HG03571 (cell line): ENCODE measurements at regions not wholly inside any gene's neighbourhood (a gene's known extent, or its start where the extent isn't known, plus 50 kb on each side); places are given as distances from the start of the nearest gene placed in this dataset.

Experiments used
- ATAC-seq: cut with Tn5 transposase; IDR thresholded peaks from one replicate; pipeline ENCODE4 v1.9.1; 2021; ENCODE audit not compliant: unreplicated experiment

DNA sequence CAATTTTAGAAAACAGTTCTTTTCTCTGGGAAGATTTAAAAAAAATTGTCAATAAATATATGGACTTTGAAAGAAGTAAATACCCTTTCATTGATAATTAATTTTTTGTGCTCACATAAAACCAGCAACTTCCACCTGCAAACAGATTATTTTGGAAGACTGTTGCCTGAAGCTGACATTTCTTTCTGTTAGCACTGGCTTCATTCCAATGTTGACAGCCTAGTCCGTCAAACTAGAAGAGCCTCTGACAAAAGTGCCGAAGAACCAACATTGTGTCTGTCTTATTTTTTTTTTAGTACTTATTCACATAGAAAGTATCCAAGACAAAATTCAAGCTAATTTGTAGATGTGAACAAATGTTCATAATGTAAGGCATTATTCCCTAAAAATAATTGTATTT is 108.6 kb upstream of the TMEM161B start:
- ATAC-seq = no peak

DNA sequence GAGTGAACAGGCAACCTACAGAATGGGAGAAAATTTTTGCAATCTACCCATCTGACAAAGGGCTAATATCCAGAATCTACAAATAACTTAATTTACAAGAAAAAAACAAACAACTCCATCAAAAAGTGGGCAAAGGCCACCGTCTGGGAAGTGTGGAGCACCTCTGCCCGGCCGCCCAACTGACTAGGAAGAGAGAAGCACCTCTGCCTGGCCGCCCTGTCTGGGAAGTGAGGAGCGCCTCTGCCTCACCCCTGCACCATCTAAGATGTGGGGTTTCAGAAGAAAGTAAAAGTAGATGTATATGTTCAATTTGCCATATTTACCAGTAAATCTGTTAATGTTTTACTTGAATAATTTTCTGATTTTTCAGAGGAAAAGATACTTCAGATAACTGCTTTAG is 108.1 kb upstream of the TMEM161B start:
- ATAC-seq = no peak

DNA sequence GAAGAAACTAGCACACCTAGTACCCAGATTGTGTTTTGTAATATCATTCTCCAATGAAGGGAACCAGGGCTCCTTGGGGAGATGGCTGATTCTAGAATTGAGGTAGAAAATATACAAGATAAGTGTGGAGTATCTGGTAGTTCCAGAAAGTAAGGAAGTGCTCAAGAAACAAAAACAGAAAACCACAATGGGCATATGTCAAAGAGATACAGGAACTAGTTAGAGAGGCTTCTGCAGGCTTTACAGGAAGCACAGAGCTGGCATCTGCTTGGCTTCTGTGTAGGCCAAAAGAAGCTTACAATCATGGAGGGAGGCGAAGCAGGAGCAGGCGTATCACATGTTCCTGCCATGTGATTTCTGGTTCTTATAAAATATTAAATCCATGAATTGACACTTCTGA is 105.7 kb upstream of the TMEM161B start:
- ATAC-seq = no peak

DNA sequence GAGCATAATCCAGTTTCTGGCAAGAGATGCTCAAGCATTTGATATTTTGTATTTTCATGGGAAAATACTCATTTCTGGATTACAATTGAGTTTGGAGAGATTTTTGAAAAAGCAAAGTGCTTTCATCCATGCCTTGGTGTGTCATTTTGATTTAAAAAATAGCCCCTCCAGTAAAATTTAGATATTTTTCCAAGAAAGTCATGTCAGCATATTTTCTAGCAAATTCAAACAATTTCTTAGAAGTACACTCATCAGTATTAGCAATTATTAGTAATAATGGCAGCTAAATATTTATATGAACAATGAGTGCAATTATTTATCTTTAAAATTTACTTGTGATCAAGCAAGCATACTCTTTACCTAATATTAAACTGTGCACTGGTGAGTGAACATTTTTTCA is 102.2 kb upstream of the TMEM161B start:
- no peak for ATAC-seq

DNA sequence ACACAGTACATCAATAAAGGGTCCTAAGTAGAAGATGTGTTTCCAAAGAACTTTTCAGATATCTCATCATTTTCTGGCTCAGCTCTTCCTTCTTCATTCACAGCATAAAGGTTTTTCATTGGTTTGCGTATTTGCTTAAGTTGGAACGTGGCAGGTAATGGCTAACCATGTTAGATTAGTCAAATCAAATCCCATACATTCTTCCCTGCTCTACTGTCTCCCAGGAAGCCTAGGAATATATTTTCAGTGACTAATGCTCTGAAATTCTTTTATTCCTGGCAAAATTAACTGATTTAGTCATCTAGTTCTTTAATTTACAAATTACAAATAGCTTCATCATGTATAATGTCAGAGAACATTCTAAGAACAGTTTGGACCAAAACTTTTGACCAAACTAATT is 99.6 kb upstream of the TMEM161B start:
- ATAC-seq = no peak

DNA sequence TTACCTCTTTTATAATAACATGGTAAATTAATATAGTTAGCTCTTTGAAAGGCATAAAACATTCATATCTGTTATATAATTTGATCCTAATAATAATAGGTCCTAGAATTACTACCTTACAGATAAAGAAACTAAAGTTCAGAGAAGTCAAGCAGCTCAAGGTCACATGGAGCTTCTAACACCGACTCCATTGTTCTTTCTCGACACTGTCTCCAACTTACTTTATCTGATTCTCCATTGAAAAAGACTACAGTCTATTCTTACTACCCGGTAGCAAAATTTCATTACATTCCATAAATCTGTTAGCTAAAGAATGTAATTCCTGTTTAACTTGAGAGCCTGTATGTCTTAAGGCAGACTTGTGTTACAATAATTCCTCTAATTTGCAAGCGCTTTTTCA is 96.3 kb upstream of the TMEM161B start:
- ATAC-seq = no peak

DNA sequence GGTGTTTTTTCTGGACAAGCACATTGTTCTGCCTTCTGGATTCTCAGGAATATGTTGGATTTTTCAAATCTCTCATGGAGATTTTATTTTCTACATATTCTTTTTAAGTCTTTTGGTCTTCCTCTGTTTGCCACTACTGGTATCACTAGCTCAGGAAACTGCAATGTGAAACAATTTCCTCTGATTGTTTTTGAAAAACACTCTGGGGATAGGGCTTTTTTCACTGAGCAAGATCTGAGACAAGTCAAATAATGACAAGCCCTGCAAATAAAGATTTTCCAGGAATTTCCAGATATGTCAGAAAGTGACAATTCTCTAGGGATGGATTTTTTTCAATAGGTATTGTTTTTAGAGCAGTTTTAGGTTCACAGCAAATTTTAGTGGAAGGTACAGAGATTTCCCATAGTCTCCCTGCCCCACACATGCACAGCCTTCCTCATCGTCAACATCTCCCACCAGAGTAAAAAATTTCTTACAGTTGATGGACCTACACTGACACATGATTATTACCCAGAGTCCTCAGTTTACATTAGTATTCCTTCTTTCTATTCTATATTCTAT is 86.9 kb upstream of the TMEM161B start:
- ATAC-seq = no peak

DNA sequence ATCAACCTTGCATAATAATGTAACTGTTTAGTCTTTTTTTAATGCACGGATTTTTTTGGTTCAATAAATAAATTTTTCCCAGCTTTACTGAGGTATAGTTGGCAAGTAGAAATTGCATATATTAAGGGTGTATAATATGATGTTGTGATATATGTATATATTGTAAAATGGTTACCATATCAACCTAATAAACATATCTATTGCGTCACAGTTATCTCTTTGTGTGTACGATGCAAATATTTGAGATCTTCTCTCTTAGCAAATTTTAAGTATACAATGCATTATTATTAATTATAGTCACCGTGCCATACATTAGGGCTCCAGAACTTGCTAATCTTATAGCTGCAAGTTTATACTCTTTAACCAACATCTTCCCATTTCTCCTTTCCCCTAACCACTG is 57.2 kb upstream of the TMEM161B start:
- ATAC-seq = no peak

DNA sequence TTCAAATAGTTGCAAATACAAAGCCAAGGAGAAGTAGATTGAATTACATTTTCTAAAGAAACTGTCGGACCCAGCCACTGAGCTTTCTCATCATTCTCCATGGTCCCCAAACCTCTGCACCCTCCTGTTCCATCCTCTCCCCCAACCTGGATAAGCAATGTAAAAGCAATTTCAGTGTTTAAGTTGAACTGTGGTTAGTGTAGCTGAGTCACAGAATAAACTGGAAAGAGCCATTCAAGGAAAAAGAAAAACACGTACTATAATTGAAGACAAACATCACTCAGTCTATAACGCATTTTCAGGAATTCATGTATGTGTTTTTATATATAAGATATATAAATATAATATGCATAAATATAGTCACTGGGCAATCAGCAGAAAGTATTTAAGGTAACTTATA is 54.1 kb upstream of the TMEM161B start:
- ATAC-seq = no peak
